Right forelimb (tissue), 1 donor: ENCODE measurements at regions not wholly inside any gene's neighbourhood (a gene's known extent, or its start where the extent isn't known, plus 50 kb on each side); places are given as distances from the start of the nearest gene placed in this dataset.

Experiments
- DNase-seq: peaks from one replicate; pipeline ENCODE4 v3.0.0-alpha.2; 2018

DNA sequence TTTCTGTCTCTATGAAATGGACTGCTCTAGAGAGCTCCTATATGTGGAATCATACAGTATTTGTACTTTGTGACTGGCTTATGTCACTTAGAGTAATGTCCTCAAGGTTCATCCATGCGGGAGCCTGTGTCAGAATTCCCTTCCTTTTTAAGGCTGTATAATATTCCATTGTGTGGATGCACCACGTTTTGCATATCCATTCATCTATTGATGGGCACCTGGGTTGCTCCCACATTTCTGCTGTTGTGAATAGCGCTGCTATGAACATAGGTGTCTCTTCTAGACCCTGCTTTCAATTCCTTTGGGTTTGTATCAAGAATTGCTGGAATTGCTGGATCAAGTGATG lies 155.4 kb downstream of the BMP7 start:
- no peak for DNase-seq

DNA sequence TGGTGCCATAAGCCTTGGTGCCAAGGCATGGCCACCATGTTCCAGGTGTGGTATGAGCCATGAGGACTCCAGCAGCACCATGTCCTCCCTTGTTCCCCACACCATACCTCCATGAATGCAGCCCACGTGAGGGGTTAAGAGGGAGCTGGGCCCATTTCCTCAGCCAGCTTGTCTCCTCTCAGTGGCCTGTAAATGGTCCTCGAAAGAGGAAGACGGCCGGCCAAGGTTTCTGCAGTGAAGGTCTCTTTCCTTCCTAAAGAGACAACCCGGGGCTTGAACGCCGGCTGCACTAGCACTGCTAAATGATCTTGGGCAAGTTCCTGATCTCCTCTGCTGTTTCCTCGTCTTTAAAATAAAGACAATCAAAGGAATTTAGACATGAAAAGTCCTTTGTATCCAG lies 154.0 kb downstream of the BMP7 start:
- no peak for DNase-seq

DNA sequence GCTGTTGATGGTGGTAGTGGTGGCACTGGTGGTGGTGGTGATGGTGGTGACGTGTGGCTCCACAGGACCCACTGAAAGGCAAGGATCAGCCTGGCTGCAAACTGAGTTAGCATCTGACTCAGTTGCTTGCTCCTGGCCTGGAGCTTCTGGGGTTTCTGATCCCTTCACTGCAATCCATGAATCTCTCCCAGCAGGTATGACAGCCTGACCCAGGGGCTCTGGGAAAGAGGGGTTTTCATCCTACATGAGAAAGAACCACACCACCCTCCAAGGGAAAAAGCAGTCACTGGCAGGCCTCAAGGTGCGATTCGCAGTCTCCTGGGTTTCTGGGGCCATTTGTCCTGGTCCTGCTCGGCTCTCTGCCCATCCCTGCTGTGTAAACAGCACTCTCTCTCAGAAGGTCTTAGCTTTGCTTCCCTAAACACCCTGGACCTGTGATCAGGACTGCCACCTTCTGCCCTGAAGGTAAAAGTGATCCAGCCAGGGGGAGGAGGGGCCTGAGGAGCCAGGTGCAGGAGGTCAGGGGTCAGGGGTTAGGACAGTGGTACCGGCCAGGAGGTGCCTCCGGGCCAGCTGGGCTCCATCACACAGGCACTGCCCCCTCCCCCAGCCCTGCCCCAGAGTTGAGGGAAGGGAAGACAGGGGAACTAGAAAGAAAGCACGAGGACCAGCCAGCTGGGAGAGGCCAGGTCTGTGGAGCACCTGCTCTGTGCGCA lies 152.0 kb downstream of the BMP7 start:
- DNase-seq: no peak

DNA sequence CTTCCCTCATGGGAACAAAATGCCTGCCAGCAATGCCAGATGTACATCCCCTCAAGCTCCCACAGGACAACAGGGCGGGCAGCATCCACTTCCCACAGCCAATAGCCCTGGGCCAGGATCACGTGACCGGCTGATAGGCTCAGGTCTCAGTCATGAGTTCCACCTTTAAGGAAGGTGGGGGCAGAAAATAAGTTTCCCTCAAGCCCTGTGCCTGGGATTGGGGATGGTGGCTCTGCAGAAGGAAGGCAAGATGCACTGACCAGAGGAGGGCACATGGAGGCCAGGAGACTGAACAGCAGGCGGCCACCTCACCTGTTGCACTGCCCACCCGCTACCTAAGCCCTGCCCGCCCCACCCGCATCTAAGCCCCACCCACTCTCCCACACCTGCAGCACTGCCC lies 149.1 kb downstream of the BMP7 start:
- no peak for DNase-seq

DNA sequence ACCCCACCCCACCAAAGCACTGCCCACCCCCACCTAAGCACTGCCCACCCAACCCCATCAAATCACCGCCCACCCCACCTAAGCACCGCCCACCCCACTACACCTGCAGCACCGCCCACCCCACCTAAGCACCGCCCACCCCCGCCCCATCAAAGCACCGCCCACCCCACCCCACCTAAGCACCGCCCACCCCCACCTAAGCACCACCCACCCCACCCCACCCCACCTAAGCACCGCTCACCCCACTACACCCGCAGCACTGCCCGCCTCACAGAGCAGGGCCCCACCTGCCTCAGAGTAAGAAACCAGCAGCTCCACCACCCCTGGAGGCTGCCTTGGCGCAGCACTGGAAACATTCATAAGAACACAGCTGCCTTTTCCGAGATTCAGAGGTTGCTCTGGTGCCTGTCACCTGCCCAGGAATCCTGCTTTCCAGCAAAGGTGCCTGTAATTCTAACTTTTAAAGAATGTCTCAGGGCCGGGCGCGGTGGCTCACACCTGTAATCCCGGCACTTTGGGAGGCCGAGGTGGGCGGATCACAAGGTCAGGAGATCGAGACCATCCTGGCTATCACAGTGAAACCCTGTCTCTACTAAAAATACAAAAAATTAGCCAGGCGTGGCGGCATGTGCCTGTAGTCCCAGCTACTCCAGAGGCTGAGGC lies 148.2 kb downstream of the BMP7 start:
- DNase-seq: no peak
